ENCODE measurements at regions not wholly inside any gene's neighbourhood (a gene's known extent, or its start where the extent isn't known, plus 50 kb on each side); places are given as distances from the start of the nearest gene placed in this dataset.
"Not testable (repeated sequence)": the region's sequence is repeated elsewhere in the genome, so short reads cannot be mapped to it uniquely, and the experiment has no call there.

GRCh38 chr1:222415441-222415840 is 132.5 kb downstream of the HHIPL2 start:
- no peak for DNase-seq

DNA sequence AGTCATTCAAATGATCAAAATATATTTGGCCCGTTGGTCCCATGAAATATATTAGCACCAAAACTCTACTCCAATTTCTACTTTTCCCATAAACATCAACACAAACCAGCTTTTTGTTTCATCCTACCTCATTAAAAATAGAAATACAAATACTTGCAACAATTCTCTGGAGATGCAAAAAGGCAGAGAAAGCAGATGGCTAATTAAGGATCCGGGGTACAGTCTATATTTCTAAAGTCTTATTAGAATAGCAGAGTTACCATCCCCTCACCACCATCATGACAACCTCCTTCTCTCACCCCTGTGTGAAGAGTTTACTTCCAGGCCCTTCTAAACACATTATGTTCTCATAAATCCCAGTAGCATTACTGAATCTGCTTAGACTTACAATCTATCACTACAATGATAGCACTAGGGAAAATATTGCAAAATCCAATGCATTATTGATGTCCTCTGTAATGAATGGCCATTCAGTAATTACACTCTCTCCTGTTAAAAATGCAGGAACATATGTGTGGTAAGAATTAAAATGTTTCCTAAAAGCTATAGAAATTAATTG is 133.8 kb downstream of the HHIPL2 start:
- no peak for DNase-seq

DNA sequence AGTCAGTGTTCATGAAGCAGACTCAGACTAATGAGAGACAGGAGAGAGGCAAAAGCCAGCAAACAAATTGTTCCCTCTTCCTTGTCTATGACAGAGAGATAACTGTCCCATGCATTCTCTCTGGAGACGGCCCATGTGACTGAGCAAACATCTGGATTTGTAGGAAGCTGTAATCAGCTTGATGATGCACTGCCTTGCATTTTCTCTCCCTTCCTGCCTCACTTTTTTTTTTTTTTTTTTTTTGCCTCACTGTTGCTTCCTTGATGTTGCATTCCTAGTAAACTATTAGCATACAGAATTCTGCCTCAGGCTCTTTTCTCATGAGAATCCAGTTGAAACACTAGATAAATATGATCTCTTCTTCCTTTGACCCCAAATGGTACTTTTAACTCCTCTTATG is 134.5 kb downstream of the HHIPL2 start:
- peak; percentile 18 for DNase-seq

- no peak for DNase-seq
Observed at GRCh38 chr1:222404710-222405109, 143.2 kb downstream of the HHIPL2 start.

GRCh38 chr1:222399197-222399596 is 148.7 kb downstream of the HHIPL2 start:
- no peak for DNase-seq

GRCh38 chr1:222394224-222394623 is 153.7 kb downstream of the HHIPL2 start:
- DNase-seq = no peak

DNA sequence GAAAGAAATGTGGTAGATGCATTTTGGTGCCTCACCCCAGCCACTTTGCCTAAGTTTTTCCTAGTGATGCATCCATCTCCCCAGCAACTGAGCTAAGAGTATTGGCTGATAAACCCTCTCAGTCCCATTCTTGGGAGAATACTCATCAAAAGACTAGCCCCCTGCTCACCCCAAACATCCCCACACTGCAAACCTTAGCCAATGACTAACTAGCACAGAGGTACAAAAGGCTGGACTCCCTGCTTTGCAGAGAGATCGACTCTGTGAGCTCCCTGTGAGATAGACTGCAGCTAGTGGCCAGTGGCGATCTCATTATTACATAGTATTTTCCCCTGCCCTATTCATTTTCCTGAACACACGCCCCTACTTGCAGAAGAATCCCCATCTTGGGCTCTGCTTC is 155.3 kb downstream of the HHIPL2 start:
- DNase-seq = no peak

DNA sequence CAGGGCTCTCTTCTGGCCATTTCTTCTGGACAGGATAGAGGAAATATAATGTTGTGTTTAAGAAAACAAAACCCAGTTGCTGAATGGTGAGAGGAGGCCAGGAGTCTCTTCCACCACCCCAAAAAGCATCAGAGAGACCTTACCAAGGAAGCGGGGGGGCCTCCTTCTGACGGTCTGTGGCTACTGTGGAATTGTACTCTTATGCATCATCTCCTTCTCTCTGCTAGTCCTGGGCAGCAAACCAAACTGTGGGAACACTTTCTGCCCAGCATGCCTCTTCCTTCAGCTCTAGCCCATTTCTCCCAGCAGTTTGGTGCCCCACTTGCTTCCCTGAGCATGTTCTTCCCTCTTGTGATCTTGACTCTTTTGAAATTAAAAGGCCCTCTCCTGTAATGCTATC is 157.7 kb downstream of the HHIPL2 start:
- no peak for DNase-seq

DNA sequence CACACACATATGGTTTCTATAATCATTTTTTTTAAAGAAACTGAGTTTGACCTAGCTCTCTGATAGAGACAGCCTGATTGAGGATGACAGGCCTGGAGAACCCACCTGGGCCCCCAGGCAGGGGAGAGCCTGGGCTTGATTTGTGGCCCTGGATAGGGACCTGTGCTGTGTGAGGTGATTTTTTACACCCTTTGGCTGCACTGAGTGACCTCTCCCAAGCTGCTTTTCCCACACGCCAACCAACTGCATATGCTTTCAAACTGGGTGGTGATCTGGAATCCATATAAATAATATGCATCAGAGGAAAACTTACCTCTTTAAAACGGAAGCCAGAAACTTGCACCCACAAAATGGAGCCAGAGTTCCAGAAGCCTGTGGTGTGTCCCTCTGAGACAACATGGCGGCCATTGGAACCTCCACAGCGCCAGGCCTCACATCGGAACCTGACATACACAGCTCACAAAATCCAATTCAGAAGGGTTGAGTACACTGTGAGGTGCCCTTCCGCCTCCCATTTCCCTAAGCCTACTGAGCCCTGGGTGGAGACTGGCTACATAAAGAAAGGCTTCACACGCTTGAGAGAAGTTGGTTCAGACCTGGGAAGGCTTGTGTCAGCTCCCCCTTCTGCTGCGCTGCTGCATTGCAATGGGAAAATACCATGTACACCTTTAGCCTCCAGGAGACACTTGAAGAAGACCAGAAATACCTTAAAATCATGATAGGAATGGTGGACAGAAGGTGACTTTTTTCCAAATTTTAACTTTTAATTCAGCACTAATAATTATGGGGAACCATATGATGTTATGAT is 160.7 kb downstream of the HHIPL2 start:
- DNase-seq = no peak

DNA sequence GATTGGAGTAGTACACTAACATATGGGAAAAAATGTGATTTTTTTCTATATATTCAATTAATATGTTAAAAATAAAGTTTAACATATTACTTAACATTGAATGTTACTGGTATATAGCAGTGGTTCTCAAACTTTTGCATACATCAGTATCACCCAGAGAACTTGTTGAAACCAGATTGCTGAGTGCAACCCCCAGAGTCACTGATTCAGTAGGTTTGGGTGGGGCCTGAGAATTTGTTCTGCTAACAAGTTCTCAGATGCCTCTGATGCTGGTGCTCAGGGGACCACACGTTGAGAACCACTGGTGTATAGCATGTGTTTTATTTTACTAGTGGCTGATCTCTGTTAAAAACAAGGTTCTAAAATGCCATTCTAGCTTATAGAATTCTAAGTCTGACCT is 161.9 kb downstream of the HHIPL2 start:
- DNase-seq = no peak

- no peak for DNase-seq
Observed at GRCh38 chr1:222385262-222385661, 162.6 kb downstream of the HHIPL2 start.

DNA sequence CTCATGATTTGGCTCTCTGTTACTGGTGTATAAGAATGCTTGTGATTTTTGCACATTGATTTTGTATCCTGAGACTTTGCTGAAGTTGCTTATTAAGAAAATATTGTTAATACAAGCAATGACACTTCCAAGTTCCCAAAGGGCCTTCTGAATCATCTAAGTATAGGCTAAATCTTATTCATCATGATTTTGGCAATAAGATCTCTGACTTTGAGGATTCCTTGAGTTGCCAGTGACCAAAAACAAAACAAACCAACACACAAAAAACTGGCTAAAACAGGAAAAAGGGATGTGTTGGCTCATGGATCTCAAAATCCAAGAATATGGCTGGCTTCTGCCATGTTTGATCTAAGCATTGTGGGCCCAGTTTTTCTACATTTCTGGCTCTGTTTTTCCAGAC is 163.4 kb downstream of the HHIPL2 start:
- DNase-seq = no peak

- no peak for DNase-seq
Observed at GRCh38 chr1:222382171-222382570, 165.7 kb downstream of the HHIPL2 start.

GRCh38 chr1:222377428-222378088 is 170.3 kb downstream of the HHIPL2 start:
- DNase-seq = no peak

DNA sequence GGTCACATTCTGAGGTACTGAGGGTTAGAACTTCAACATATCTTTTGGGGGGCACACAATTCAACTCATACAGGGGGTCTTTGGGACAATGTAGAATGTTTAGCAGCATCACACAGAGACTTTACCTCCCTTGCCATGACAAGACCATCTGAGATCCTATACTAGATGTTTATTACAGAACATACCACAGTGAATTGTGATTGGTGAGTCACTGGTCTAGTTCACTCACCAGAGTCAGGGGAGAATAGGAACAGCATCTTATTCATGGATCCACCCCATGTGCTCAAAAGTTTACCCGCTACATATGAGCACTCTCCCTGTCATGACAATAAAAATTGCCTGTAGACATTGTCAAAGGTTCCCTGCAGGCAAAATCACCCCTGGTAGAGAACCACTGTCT is 171.1 kb downstream of the HHIPL2 start:
- not testable (repeated sequence) for DNase-seq

GRCh38 chr1:222375701-222376100 is 172.2 kb downstream of the HHIPL2 start:
- no peak for DNase-seq

DNA sequence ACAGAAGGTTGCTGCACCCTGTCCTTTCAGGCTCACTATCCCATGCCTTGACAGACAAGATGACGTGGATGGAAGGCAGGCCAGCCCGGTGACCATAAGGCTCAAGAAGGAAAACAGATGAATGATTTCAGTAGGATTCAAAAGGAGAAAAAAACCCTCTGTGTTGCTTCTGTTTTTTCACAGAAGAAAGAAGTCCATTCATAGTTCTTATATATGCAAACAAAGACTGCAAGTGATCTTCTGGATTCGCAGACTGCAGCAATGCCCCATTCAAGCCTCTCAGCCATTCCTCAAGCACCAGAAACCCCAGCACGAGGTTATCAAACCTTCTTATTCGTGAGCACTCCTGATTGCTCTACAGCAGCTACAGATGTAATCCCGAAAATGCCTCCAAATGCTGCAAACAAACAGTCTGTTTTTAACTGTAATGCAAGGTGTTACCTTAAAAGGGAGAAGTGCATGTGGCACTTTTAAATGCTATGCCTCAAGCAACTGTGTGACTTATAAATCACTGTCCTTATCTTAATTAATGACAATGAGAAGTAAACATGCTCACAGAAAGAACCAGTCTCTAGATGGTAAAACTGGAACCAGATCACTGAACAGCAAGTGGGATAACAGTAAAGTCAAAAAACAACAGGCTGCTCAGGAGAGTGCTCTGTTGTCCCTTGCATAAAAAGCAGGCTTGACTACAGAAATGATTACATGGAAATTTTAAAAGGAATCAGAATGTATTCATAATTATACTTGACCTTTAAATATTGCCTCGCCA is 173.9 kb downstream of the HHIPL2 start:
- DNase-seq = no peak

GRCh38 chr1:222373216-222373615 is 174.7 kb downstream of the HHIPL2 start:
- no peak for DNase-seq

GRCh38 chr1:222372221-222372620 is 175.7 kb downstream of the HHIPL2 start:
- no peak for DNase-seq

DNA sequence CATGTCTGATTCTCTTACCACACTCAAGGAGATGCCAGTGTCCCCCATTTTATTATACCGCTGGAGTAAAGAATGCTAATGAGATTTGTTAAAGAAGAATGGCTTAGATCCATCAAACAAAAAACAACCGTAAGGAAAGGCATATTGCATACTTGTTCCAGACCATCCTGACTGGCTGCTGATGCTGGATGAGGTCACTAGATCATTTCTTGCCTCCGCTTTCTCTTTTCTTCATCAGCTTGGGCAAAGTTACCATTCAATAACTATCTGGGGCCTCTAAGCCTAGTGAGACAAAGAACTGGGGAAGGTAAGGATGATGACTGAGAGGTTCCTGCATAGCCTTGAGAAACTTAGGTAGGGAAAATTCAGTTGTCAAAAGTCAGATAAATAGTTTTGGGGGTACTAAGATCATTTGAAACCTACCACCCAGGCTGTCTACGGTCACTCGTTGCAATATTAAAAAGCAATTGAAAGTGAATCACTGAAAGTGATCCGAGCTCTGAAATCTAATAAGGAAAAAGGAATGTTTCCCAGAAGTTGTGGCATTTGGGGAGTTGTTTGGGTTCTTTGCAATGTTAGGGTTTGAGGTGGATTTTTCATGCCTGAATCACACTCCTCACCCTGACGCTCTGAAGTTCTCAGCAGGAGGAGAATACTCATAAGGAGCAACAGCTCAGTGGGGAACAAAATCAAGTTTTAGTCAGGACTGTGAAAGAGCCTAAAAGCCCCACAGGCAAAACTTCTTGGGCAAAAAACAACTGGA is 176.8 kb downstream of the HHIPL2 start:
- no peak for DNase-seq

DNA sequence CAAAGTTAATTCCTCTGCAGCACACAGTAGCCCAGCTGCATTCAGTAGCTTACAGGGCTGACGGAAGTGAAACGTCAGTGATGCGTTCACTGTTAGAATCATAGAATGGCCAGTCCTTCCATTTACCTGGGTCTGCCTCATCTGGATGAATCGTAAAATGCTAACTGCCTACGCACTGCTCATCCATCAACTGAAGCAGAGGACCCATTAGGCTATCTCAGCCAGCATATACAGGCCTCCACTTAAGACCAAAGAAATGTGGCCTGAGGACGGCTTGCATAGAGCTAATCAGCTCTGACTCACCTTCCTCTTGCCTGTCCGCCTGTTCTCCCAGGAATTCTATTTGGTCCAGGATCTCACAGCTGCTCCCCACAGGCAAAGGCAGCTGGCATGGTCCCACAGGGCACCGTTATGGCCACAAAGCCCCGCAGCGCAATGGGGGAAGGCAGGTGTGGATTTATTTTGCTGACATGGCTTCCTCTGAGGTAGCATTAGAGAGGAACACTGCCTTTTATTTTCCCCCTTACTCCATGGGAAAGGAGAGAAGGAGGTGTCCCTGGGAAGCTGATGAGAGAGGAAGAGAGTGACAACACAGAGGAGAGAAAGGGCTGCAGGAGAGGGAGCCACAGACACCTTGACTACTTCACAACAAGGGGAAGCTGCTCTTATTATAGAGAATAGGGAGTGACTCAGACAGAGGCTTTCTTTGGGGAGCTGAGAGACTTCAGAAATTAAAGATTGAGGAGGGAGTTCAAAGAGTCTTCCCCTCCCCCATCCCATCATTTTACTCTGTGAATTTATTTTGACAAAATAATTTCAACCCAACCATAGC is 177.6 kb downstream of the HHIPL2 start:
- DNase-seq = peak; percentile 54

DNA sequence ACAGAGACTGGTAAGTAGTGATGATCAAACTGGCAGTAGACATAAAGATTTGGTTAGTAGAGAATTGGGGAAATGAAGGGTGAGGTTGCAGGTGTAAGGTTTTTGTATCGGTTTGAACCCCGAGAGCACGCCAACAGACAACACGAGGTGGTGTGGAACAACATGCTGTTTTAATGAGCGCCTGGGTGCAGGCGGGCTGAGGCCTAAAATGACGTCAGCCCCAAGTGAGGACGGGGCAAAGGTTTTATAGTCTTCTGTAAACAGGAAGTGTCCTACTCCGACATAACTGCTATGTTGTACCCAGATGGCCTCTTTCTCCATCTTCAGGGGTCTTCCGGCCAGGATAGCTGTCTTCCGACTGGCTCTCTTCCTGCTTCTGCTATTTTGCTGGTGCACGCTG is 178.8 kb downstream of the HHIPL2 start:
- DNase-seq = no peak
